Neural progenitor cell (in vitro differentiated cells): ENCODE measurements at regions not wholly inside any gene's neighbourhood (a gene's known extent, or its start where the extent isn't known, plus 50 kb on each side); places are given as distances from the start of the nearest gene placed in this dataset.

Experiments
- EZH2 ChIP-seq: fragments of 200-600 bp; sonication (generic); IDR thresholded peaks from 2 replicates; pipeline ENCODE4 v1.6.1; 2017; ENCODE audit warnings: antibody characterized with exemption, mild to moderate bottlenecking, moderate library complexity
- EZH2phosphoT487 ChIP-seq: fragments of 200-600 bp; sonication (generic); IDR thresholded peaks from 2 replicates; pipeline ENCODE4 v1.6.1; 2017; ENCODE audit warnings: antibody characterized with exemption

GRCh38 chr2:66364495-66365333 is 70.2 kb upstream of the MEIS1 start:
- no peak for TF ChIP-seq EZH2
- TF ChIP-seq EZH2phosphoT487 = no peak
